GM12878 (cell line): ENCODE measurements at regions not wholly inside any gene's neighbourhood (a gene's known extent, or its start where the extent isn't known, plus 50 kb on each side); places are given as distances from the start of the nearest gene placed in this dataset.

ENCODE experiments used
- ATAC-seq: fragments of 200-7000 bp; cut with Tn5 transposase; 3 replicates; pipeline ENCODE4 v1.9.1; 2020; ENCODE audit warnings: mild to moderate bottlenecking, moderate library complexity
- BruUV-seq: library from RNA; stranded (reverse); fragments of 400-500 nt; replicated peaks from 2 replicates; lab custom pipeline; 2021; lab: Mats Ljungman, UMichigan
- CTCF ChIA-PET: fragments of 300-600 bp; sonication (Branson Sonifier 250); formaldehyde crosslinking; extraction: SDS; loops from one replicate; lab custom pipeline; 2021; ENCODE audit warnings: inconsistent platforms; lab: Yijun Ruan, JAX
- POLR2A ChIA-PET: fragments of 350-600 bp; formaldehyde crosslinking; extraction: SDS; loops from one replicate; lab custom pipeline; 2021; ENCODE audit warnings: inconsistent platforms; lab: Charles Lee
- RAD21 ChIA-PET: fragments of 300-600 bp; sonication (Branson Sonifier 250); formaldehyde crosslinking; loops from one replicate; lab custom pipeline; 2023; ENCODE audit warnings: antibody characterized with exemption; ENCODE audit not compliant: unreplicated experiment; lab: Charles Lee
- SMC1A ChIA-PET: fragments of 300-600 bp; sonication (Branson Sonifier 250); formaldehyde crosslinking; loops from one replicate; lab custom pipeline; 2023; ENCODE audit not compliant: unreplicated experiment, uncharacterized antibody; lab: Charles Lee
- DNase-seq: peaks from one replicate; pipeline ENCODE4 v3.0.0-alpha.2; 2011; ENCODE audit warnings: low read depth, low spot score
- FAIRE-seq: peaks from 3 replicates; lab custom pipeline; 2011; peaks lifted over from hg19 to GRCh38; lab: Jason Lieb, UNC
- H2AFZ ChIP-seq: 2 replicates; pipeline ENCODE4 v1.6.0; 2011; ENCODE audit warnings: low read depth, low read length, control low read depth; ENCODE audit not compliant: control insufficient read depth
- H3K27ac ChIP-seq: 2 replicates; pipeline ENCODE4 v1.5.1; 2011; ENCODE audit warnings: control low read depth; ENCODE audit not compliant: control insufficient read depth, insufficient read depth
- H3K27me3 ChIP-seq, 2 experiments: replicated peaks in 1 of 2; 2 replicates each; pipeline versions ENCODE4 v1.6.0 to v1.6.1; 2011; ENCODE audit warnings: low read length in 1 of 2; ENCODE audit not compliant: control insufficient read depth in 2 of 2, insufficient read depth in 2 of 2
- H3K36me3 ChIP-seq, 2 experiments: 2 replicates each; pipeline ENCODE4 v1.5.1; 2011; ENCODE audit warnings: low read length in 1 of 2; ENCODE audit not compliant: control insufficient read depth in 2 of 2, insufficient read depth in 2 of 2
- H3K4me1 ChIP-seq: 2 replicates; pipeline ENCODE4 v1.6.1; 2011; ENCODE audit warnings: mild to moderate bottlenecking, low read length, moderate library complexity, mixed read lengths; ENCODE audit not compliant: control insufficient read depth, insufficient read depth
- H3K4me2 ChIP-seq: 2 replicates; pipeline ENCODE4 v1.6.0; 2011; ENCODE audit warnings: control low read depth; ENCODE audit not compliant: control insufficient read depth, insufficient read depth
- H3K4me3 ChIP-seq: fragments of 200-600 bp; sonication (generic); 2 replicates; pipeline ENCODE4 v1.5.1; 2016
- H3K79me2 ChIP-seq: 2 replicates; pipeline ENCODE4 v1.6.0; 2011; ENCODE audit warnings: low read length; ENCODE audit not compliant: control insufficient read depth, insufficient read depth
- H3K9ac ChIP-seq: 2 replicates; pipeline ENCODE4 v1.8.0; 2011; ENCODE audit warnings: low read length, control low read depth, mixed read lengths; ENCODE audit not compliant: control insufficient read depth, insufficient read depth
- H3K9me3 ChIP-seq: replicated peaks from 3 replicates; pipeline ENCODE4 v1.5.1; 2011; ENCODE audit warnings: mild to moderate bottlenecking, low read length; ENCODE audit not compliant: control insufficient read depth, insufficient read depth
- H4K20me1 ChIP-seq: 2 replicates; pipeline ENCODE4 v1.6.0; 2011; ENCODE audit not compliant: control insufficient read depth, insufficient read depth
- BCL11A ChIP-seq: IDR thresholded peaks from 2 replicates; pipeline ENCODE4 v1.6.1; 2011; ENCODE audit warnings: low read depth, low read length
- ESRRA ChIP-seq: IDR thresholded peaks from 2 replicates; pipeline ENCODE4 v1.6.1; 2012; ENCODE audit warnings: mild to moderate bottlenecking, low read length, improper control_type of control experiment
- GABPA ChIP-seq: IDR thresholded peaks from 2 replicates; pipeline ENCODE4 v1.6.1; 2014; ENCODE audit warnings: antibody characterized with exemption, low read depth, mild to moderate bottlenecking, inconsistent platforms
- IRF5 ChIP-seq: fragments of 450-650 bp; IDR thresholded peaks from 2 replicates; pipeline ENCODE4 v1.6.1; 2017; ENCODE audit warnings: borderline replicate concordance
- MXI1 ChIP-seq: fragments of 150-350 bp; IDR thresholded peaks from 2 replicates; pipeline ENCODE4 v1.6.1; 2011; ENCODE audit warnings: low read depth, mild to moderate bottlenecking, inconsistent platforms, low read length, improper control_type of control experiment
- NR2C1 ChIP-seq: fragments of 450-650 bp; IDR thresholded peaks from 2 replicates; pipeline ENCODE4 v1.6.1; 2017; ENCODE audit warnings: antibody characterized with exemption, mild to moderate bottlenecking, moderate library complexity
- RUNX3 ChIP-seq: IDR thresholded peaks from 2 replicates; pipeline ENCODE4 v1.6.1; 2012; ENCODE audit warnings: low read length, inconsistent platforms
- WGBS: methylation state at CpG from one replicate; pipeline ENCODE4 v1.1.6; 2016; ENCODE audit warnings: low lambda C conversion rate; ENCODE audit not compliant: insufficient replicate concordance, insufficient coverage; ENCODE audit errors: missing lambda C conversion rate; 5-methylcytosine and 5-hydroxymethylcytosine counted together
- in situ Hi-C: fragments of 300-500 bp; cut with MboI; formaldehyde crosslinking; loops from 9 replicates; pipeline ENCODE4 v1.14.3; 2018; ENCODE audit warnings: mixed read lengths
- intact Hi-C: fragments of 100-400 bp; cut with micrococcal nuclease; formaldehyde crosslinking; loops from one replicate; pipeline ENCODE4 v1.14.2; 2022; ENCODE audit not compliant: unreplicated experiment
- TF ChIP-seq, protein P1 (sequence below): fragments of 150-350 bp; IDR thresholded peaks from 2 replicates; pipeline ENCODE4 v1.6.1; 2016; ENCODE audit warnings: low read depth, low read length

- Histone ChIP-seq H3K9me3 (no peaks in the 10 kb centered on the region), H3K79me2 (no peaks in the 10 kb centered on the region), H3K27me3 (no peaks in the 10 kb centered on the region), H4K20me1 (no peaks in the 10 kb centered on the region), H3K4me2 (no peak overlapping the region), H3K36me3 (no peaks in the 10 kb centered on the region), H3K9ac (no peak overlapping the region), H3K4me1 (no peaks in the 10 kb centered on the region), H3K27ac (no peak overlapping the region), H2AFZ (no peak overlapping the region)
- SMC1A ChIA-PET = interaction anchor here (1.6 kb wide), 1 partner anchor 22 kb away, joined by 7 read pairs; no protein-coding TSS in a partner anchor
- in situ Hi-C loops (no loop called here), intact Hi-C loops (no loop called here)
- ATAC-seq = no peak
- RAD21 ChIA-PET = interaction anchor here (1.2 kb wide), 1 partner anchor 96 kb away, joined by 4 read pairs; no protein-coding TSS in a partner anchor
- FAIRE-seq = no peak
- BruUV-seq = no TSS peak
- POLR2A ChIA-PET = no interaction called here
- 62% methylated on average over 6 of the region's 6 CpGs for WGBS
- DNase-seq = no peak
- TF ChIP-seq RUNX3 (no peak), ESRRA (no peak), BCL11A (no peak), IRF5 (no peak), GABPA (no peak), NR2C1 (no peak), MXI1 (no peak)
- TF ChIP-seq, protein P1, sequence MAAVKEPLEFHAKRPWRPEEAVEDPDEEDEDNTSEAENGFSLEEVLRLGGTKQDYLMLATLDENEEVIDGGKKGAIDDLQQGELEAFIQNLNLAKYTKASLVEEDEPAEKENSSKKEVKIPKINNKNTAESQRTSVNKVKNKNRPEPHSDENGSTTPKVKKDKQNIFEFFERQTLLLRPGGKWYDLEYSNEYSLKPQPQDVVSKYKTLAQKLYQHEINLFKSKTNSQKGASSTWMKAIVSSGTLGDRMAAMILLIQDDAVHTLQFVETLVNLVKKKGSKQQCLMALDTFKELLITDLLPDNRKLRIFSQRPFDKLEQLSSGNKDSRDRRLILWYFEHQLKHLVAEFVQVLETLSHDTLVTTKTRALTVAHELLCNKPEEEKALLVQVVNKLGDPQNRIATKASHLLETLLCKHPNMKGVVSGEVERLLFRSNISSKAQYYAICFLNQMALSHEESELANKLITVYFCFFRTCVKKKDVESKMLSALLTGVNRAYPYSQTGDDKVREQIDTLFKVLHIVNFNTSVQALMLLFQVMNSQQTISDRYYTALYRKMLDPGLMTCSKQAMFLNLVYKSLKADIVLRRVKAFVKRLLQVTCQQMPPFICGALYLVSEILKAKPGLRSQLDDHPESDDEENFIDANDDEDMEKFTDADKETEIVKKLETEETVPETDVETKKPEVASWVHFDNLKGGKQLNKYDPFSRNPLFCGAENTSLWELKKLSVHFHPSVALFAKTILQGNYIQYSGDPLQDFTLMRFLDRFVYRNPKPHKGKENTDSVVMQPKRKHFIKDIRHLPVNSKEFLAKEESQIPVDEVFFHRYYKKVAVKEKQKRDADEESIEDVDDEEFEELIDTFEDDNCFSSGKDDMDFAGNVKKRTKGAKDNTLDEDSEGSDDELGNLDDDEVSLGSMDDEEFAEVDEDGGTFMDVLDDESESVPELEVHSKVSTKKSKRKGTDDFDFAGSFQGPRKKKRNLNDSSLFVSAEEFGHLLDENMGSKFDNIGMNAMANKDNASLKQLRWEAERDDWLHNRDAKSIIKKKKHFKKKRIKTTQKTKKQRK = no peak
- TF ChIP-seq, all 136 proteins: peak for 0
- H3K4me3 ChIP-seq = no peak overlapping the region
- CTCF ChIA-PET = interaction anchor here (3.8 kb wide), 1 partner anchor 125 kb away, joined by 15 read pairs; no protein-coding TSS in a partner anchor
These were observed 94.7 kb upstream of the LOC128125822 start for GRCh38 chr6:63477422-63478040.
